Vagina (tissue), 2 donors: ENCODE measurements at regions not wholly inside any gene's neighbourhood (a gene's known extent, or its start where the extent isn't known, plus 50 kb on each side); places are given as distances from the start of the nearest gene placed in this dataset.

Source experiments
- DNase-seq, 2 donors: peaks; one replicate each; pipeline ENCODE4 v3.0.0-alpha.2; 2017; ENCODE audit errors: extremely low spot score in 2 of 2
- H3K27ac ChIP-seq: fragments of 200-600 bp; sonication (generic); one replicate; pipeline ENCODE4 v1.5.1; 2019
- H3K27me3 ChIP-seq: fragments of 200-600 bp; sonication (generic); one replicate; pipeline ENCODE4 v1.5.1; 2019
- H3K36me3 ChIP-seq, 2 donors: fragments of 200-600 bp; sonication (generic); one replicate each; pipeline ENCODE4 v1.5.1; 2017 to 2019
- H3K4me1 ChIP-seq: fragments of 200-600 bp; sonication (generic); one replicate; pipeline ENCODE4 v1.5.1; 2019
- H3K4me3 ChIP-seq, 2 donors: fragments of 200-600 bp; sonication (generic); 1 replicate in 1 of 2; 2 replicates in 1 of 2; pipeline ENCODE4 v1.5.1; 2016 to 2019
- H3K9me3 ChIP-seq: fragments of 200-600 bp; sonication (generic); one replicate; pipeline ENCODE4 v1.5.1; 2019
- POLR2A ChIP-seq, 2 donors: fragments of 450-650 bp; IDR thresholded peaks; one replicate each; pipeline ENCODE4 v1.6.1; 2017; ENCODE audit warnings: antibody characterized with exemption in 2 of 2, mild to moderate bottlenecking in 2 of 2, moderate library complexity in 2 of 2
- POLR2AphosphoS5 ChIP-seq, 2 donors: sonication (generic); formaldehyde crosslinking; IDR thresholded peaks; one replicate each; pipeline ENCODE4 v1.9.0; 2017; ENCODE audit warnings: antibody characterized with exemption in 2 of 2, mild to moderate bottlenecking in 2 of 2, low read depth in 1 of 2; ENCODE audit not compliant: insufficient read depth in 1 of 2
- intact Hi-C: fragments of 100-400 bp; cut with DNase I; formaldehyde crosslinking; loops from one replicate; pipeline ENCODE4 v1.15.1; 2023
- TF ChIP-seq, protein P1 (sequence below), 3 experiments: fragments of 450-650 bp in 2 of 3; fragments of 200-600 bp in 1 of 3; sonication (generic) in 1 of 3; IDR thresholded peaks; one replicate each; pipeline ENCODE4 v1.5.1; 2017 to 2019; ENCODE audit warnings: antibody characterized with exemption in 3 of 3, mild to moderate bottlenecking in 2 of 3, moderate library complexity in 2 of 3

- no peaks in the 10 kb centered on the region for H3K9me3 ChIP-seq
These were observed 240.8 kb downstream of the TEX29 start for GRCh38 chr13:111561091-111561781.

GRCh38 chr13:111562716-111563115 lies 242.3 kb downstream of the TEX29 start:
- Histone ChIP-seq H3K27ac (no peak overlapping the region), H3K4me1 (no peaks in the 10 kb centered on the region), H3K27me3 (no peaks in the 10 kb centered on the region), H3K9me3 (no peaks in the 10 kb centered on the region), H3K36me3 (no peaks in the 10 kb centered on the region), H3K4me3 (no peak overlapping the region)
- no peak for TF ChIP-seq POLR2AphosphoS5 (IDR thresholded peaks at IDR 0.05; ENCODE audit: insufficient read depth in 1 of 2, low read depth in 1 of 2)
- no peak for TF ChIP-seq POLR2A (IDR thresholded peaks at IDR 0.05)
- TF ChIP-seq, protein P1, sequence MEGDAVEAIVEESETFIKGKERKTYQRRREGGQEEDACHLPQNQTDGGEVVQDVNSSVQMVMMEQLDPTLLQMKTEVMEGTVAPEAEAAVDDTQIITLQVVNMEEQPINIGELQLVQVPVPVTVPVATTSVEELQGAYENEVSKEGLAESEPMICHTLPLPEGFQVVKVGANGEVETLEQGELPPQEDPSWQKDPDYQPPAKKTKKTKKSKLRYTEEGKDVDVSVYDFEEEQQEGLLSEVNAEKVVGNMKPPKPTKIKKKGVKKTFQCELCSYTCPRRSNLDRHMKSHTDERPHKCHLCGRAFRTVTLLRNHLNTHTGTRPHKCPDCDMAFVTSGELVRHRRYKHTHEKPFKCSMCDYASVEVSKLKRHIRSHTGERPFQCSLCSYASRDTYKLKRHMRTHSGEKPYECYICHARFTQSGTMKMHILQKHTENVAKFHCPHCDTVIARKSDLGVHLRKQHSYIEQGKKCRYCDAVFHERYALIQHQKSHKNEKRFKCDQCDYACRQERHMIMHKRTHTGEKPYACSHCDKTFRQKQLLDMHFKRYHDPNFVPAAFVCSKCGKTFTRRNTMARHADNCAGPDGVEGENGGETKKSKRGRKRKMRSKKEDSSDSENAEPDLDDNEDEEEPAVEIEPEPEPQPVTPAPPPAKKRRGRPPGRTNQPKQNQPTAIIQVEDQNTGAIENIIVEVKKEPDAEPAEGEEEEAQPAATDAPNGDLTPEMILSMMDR (IDR thresholded peaks at IDR 0.05): no peak
- intact Hi-C loops: no loop called here
- DNase-seq: no peak

More at GRCh38 chr13:111561091-111561781, 240.8 kb downstream of the TEX29 start:
- H3K27ac ChIP-seq: no peak overlapping the region
- H3K4me1 ChIP-seq: no peaks in the 10 kb centered on the region
- no peak for DNase-seq
- no peak for TF ChIP-seq POLR2AphosphoS5 (IDR thresholded peaks at IDR 0.05; ENCODE audit: insufficient read depth in 1 of 2, low read depth in 1 of 2)
- no peak for TF ChIP-seq POLR2A (IDR thresholded peaks at IDR 0.05)
- TF ChIP-seq, protein P1 (IDR thresholded peaks at IDR 0.05): no peak
- no peaks in the 10 kb centered on the region for H3K27me3 ChIP-seq
- intact Hi-C loops: no loop called here
- no peaks in the 10 kb centered on the region for H3K36me3 ChIP-seq
- H3K4me3 ChIP-seq: no peak overlapping the region

DNA sequence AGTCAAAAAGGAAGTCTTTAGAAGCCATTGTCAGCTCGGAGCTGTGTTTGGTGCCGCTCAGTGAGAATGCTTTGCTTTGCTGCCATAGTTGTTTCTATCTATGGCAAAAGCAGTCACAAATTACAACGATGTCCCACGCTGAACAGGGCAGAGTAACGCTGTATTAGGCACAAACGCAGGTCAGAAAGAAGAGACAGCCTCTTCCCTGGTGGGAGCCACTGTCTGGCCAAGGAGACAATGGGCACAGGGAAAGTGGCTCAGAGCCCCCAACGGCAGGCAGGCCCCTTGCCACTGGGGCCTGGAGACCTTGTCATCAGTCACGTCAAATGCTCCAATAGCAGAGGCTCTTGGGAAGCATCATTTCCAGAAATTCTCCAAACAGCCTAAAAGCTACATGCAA lies 244.2 kb downstream of the TEX29 start:
- Histone ChIP-seq H3K27me3 (no peaks in the 10 kb centered on the region), H3K36me3 (no peaks in the 10 kb centered on the region), H3K9me3 (no peaks in the 10 kb centered on the region), H3K27ac (no peak overlapping the region), H3K4me1 (no peaks in the 10 kb centered on the region), H3K4me3 (no peak overlapping the region)
- intact Hi-C loops: no loop called here
- DNase-seq: no peak
- TF ChIP-seq, protein P1 (IDR thresholded peaks at IDR 0.05): no peak
- no peak for TF ChIP-seq POLR2AphosphoS5 (IDR thresholded peaks at IDR 0.05; ENCODE audit: insufficient read depth in 1 of 2, low read depth in 1 of 2)

DNA sequence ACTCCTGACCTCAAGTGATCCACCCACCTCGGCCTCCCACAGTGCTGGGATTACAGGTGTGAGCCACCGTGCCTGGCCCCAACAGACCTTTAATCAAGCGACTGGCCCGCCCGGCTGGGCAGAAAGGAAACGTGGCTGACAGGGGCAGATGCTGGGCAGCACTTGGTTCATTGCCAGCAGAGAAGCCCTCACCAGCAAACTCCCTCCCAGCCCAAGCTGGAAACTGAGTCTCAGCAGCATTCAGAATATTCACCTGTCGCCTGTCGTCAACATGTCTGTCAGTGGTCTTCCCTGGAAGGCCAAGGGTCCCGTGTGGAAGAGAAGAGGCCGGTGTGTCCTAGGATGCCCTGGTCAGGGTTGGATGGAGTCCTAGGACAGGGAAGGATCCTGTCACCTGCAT lies 245.0 kb downstream of the TEX29 start:
- intact Hi-C loops: no loop called here
- no peak overlapping the region for H3K4me3 ChIP-seq
- no peaks in the 10 kb centered on the region for H3K36me3 ChIP-seq
- H3K9me3 ChIP-seq: no peaks in the 10 kb centered on the region
- H3K27me3 ChIP-seq: no peaks in the 10 kb centered on the region
- TF ChIP-seq, protein P1 (IDR thresholded peaks at IDR 0.05): no peak
- TF ChIP-seq POLR2A (IDR thresholded peaks at IDR 0.05) (no peak), POLR2AphosphoS5 (IDR thresholded peaks at IDR 0.05; ENCODE audit: insufficient read depth in 1 of 2, low read depth in 1 of 2) (no peak)
- DNase-seq: no peak
- H3K27ac ChIP-seq: no peak overlapping the region
- H3K4me1 ChIP-seq: no peaks in the 10 kb centered on the region

DNA sequence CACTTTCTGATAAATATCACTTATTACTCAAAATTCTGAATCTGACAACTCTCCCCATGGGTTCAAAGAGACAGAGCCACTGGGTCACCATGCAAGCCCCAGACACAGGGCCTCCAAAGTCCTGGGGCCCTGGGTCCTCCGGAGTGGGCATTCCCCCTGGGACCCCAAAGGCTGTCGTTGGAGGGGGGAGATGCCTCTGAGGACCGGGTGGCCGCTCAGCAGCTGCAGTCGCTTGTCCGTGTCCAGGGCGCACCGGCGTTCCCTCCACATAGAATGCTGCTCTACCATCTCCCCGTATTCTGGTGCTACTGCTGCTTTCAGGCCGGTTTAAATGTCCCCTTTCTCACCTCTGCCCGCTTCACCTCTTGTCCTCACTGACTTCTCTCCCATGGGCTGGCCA lies 246.1 kb downstream of the TEX29 start:
- intact Hi-C loops: no loop called here

More for the DNA sequence above, 246.1 kb downstream of the TEX29 start:
- no peaks in the 10 kb centered on the region for H3K9me3 ChIP-seq
- no peaks in the 10 kb centered on the region for H3K4me1 ChIP-seq
- no peak overlapping the region for H3K4me3 ChIP-seq
- H3K27me3 ChIP-seq: no peaks in the 10 kb centered on the region
- no peak for DNase-seq
- H3K27ac ChIP-seq: no peak overlapping the region
- TF ChIP-seq POLR2A (IDR thresholded peaks at IDR 0.05) (no peak), POLR2AphosphoS5 (IDR thresholded peaks at IDR 0.05; ENCODE audit: insufficient read depth in 1 of 2, low read depth in 1 of 2) (no peak)
- TF ChIP-seq, protein P1 (IDR thresholded peaks at IDR 0.05): no peak
- no peaks in the 10 kb centered on the region for H3K36me3 ChIP-seq
